ENCODE measurements at regions not wholly inside any gene's neighbourhood (a gene's known extent, or its start where the extent isn't known, plus 50 kb on each side); places are given as distances from the start of the nearest gene placed in this dataset.

GRCh38 chr1:69363236-69363635 lies 204.5 kb upstream of the LRRC7 start:
- Mint-ChIP-seq H3K4me1 (ENCODE audit: low read depth) (no peaks in the 10 kb centered on the region), H3K9me3 (peaks cover 4 to 7% of the 10 kb centered on the region in 2 donors), H3K4me3 (no peak overlapping the region), H3K36me3 (ENCODE audit: insufficient read depth in 2 of 2) (no peaks in the 10 kb centered on the region), H3K27ac (no peak overlapping the region), H3K27me3 (ENCODE audit: low read depth) (no peaks in the 10 kb centered on the region)
- DNase-seq (no peak), ATAC-seq (replicated peaks in 1 of 2) (no peak)

GRCh38 chr1:69373520-69373919 lies 194.2 kb upstream of the LRRC7 start:
- peaks cover 0 to 3% of the 10 kb centered on the region in 2 donors for H3K36me3 Mint-ChIP-seq (ENCODE audit: insufficient read depth in 2 of 2)
- ATAC-seq (replicated peaks in 1 of 2) (no peak), DNase-seq (no peak)
- H3K9me3 Mint-ChIP-seq: peaks cover 4 to 11% of the 10 kb centered on the region in 2 donors
- no peaks in the 10 kb centered on the region for H3K4me1 Mint-ChIP-seq (ENCODE audit: low read depth)
- H3K4me3 Mint-ChIP-seq: no peak overlapping the region
- H3K27ac Mint-ChIP-seq: no peak overlapping the region
- no peaks in the 10 kb centered on the region for H3K27me3 Mint-ChIP-seq (ENCODE audit: low read depth)

DNA sequence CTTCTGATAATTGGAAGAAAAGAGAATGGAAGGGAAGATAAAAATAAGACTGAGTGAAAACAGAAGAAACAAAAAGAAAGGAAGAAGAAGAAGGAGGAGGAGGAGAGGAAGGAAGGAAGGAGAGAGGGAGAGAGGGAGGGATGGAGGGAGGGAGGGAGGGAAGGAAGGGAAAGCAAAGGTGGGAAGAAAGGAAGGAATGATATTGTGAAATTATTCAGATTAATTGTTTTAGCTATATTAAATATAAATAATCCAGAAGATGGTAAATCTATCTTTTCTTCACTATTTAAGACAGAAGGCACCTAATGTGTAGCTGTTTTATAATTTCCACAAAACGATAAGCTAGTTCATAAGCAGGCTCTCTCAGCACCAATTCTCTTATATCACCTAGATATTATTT lies 191.3 kb upstream of the LRRC7 start:
- no peaks in the 10 kb centered on the region for H3K4me1 Mint-ChIP-seq (ENCODE audit: low read depth)
- H3K27me3 Mint-ChIP-seq (ENCODE audit: low read depth): no peaks in the 10 kb centered on the region
- H3K9me3 Mint-ChIP-seq: peaks cover 4 to 6% of the 10 kb centered on the region in 2 donors
- no peak overlapping the region for H3K4me3 Mint-ChIP-seq
- ATAC-seq (replicated peaks in 1 of 2) (no peak), DNase-seq (no peak)
- H3K27ac Mint-ChIP-seq: no peak overlapping the region
- peaks cover 0 to 1% of the 10 kb centered on the region in 2 donors for H3K36me3 Mint-ChIP-seq (ENCODE audit: insufficient read depth in 2 of 2)

DNA sequence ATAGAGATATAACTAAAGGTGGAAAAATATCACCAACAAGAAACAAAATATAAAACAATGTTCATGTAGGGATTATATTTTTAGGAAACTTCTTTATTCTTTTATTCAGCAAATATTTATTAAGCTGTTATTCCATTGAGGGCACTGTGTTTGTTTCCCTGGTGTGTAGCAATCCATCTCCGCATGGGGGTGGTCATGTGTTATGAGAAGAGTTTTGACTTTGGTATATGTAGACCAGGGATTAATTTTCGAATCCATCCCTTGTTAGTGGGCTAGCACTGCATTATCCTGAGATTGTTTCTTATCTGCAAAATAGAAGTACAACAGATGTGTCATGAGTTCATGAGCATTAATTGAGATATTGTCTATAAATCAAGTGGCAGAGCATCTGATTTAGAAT lies 190.2 kb upstream of the LRRC7 start:
- Mint-ChIP-seq H3K27me3 (ENCODE audit: low read depth) (no peaks in the 10 kb centered on the region), H3K4me3 (no peak overlapping the region), H3K36me3 (ENCODE audit: insufficient read depth in 2 of 2) (peaks cover 0 to 1% of the 10 kb centered on the region in 2 donors), H3K4me1 (ENCODE audit: low read depth) (no peaks in the 10 kb centered on the region), H3K27ac (no peak overlapping the region), H3K9me3 (peaks cover 6 to 7% of the 10 kb centered on the region in 2 donors)
- ATAC-seq (replicated peaks in 1 of 2) (no peak), DNase-seq (no peak)

DNA sequence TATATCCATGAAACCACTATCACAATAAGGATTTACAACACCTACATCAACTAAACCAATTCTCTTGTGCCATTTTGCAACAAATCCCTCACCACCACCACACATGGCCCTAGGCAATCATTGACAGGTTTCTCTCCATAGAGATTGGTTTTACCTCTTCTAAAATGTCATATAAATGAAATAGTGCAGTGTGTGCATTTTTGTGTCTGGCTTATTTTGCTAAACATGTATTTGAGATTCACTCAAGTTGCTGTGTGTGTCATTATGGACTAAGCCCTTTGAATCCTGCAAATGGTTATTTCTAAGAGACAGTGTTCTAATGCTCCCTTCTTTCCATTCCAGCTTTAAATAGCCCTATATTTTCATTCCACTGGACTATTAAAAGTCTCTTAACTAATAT lies 179.7 kb upstream of the LRRC7 start:
- Mint-ChIP-seq H3K27me3 (ENCODE audit: low read depth) (no peaks in the 10 kb centered on the region), H3K4me3 (no peak overlapping the region), H3K9me3 (peaks cover 4 to 17% of the 10 kb centered on the region in 2 donors), H3K27ac (no peak overlapping the region), H3K4me1 (ENCODE audit: low read depth) (no peaks in the 10 kb centered on the region), H3K36me3 (ENCODE audit: insufficient read depth in 2 of 2) (peaks cover 0 to under 1% of the 10 kb centered on the region in 2 donors)
- ATAC-seq (replicated peaks in 1 of 2): no peak
- no peak for DNase-seq

DNA sequence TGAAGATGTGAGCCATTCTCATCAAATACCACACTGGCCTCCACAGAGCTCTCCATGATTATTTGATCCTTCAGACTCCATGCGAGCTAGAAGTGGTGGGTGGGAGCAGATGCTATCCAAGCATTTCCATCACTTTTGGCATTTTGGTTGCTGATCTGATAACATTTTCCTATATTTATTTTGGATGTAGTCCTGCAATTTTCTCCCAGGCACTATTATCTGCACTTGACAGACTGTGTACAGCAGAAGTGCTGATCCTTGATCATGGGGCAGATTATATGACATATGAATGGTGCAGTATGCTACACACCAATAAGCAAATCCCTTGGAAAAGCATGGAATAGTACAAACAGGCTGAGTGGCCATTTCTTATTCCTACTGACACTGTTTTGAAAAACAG lies 167.6 kb upstream of the LRRC7 start:
- H3K4me3 Mint-ChIP-seq: no peak overlapping the region
- H3K27me3 Mint-ChIP-seq (ENCODE audit: low read depth): no peaks in the 10 kb centered on the region
- no peaks in the 10 kb centered on the region for H3K4me1 Mint-ChIP-seq (ENCODE audit: low read depth)
- ATAC-seq (replicated peaks in 1 of 2): no peak
- no peak for DNase-seq
- peaks cover 7 to 11% of the 10 kb centered on the region in 2 donors for H3K9me3 Mint-ChIP-seq
- H3K36me3 Mint-ChIP-seq (ENCODE audit: insufficient read depth in 2 of 2): no peaks in the 10 kb centered on the region
- no peak overlapping the region for H3K27ac Mint-ChIP-seq

GRCh38 chr1:69401879-69402278 lies 165.8 kb upstream of the LRRC7 start:
- ATAC-seq (replicated peaks in 1 of 2) (no peak), DNase-seq (no peak)
- Mint-ChIP-seq H3K27ac (no peak overlapping the region), H3K27me3 (ENCODE audit: low read depth) (no peaks in the 10 kb centered on the region), H3K9me3 (peaks cover 7 to 13% of the 10 kb centered on the region in 2 donors), H3K4me1 (ENCODE audit: low read depth) (no peaks in the 10 kb centered on the region), H3K4me3 (no peak overlapping the region), H3K36me3 (ENCODE audit: insufficient read depth in 2 of 2) (no peaks in the 10 kb centered on the region)

DNA sequence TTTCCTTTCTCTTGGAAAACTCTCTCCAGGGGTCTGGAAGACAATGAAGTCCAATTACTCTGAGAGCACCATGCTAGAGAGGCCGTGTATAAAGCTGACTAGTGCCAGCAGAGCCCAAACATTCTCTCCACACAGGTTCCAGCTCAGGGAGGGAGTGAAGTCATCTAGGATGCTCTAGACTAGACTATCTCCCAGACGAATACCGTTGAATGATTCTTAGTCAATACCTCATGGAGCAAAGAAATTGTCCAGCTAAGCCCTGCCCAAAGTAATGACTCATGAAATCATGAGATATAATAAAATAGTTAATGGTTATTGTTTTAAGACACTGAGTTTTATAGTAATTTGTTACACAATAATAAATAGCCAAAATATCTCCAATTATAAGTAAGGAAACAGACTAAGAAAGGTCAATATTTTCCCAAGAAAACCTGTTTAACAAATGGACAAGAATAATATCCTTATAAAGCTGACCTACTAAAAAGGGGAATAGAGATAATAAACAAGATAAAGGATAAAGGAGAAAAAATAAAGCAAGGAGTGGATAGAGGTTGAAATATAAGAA lies 163.9 kb upstream of the LRRC7 start:
- no peaks in the 10 kb centered on the region for H3K36me3 Mint-ChIP-seq (ENCODE audit: insufficient read depth in 2 of 2)
- no peak for DNase-seq
- peaks cover 8 to 9% of the 10 kb centered on the region in 2 donors for H3K9me3 Mint-ChIP-seq
- H3K27ac Mint-ChIP-seq: no peak overlapping the region
- no peaks in the 10 kb centered on the region for H3K4me1 Mint-ChIP-seq (ENCODE audit: low read depth)
- no peak overlapping the region for H3K4me3 Mint-ChIP-seq
- H3K27me3 Mint-ChIP-seq (ENCODE audit: low read depth): no peaks in the 10 kb centered on the region
- ATAC-seq (replicated peaks in 1 of 2): no peak

- DNase-seq (no peak), ATAC-seq (replicated peaks in 1 of 2) (no peak)
- Mint-ChIP-seq H3K4me1 (ENCODE audit: low read depth) (no peaks in the 10 kb centered on the region), H3K36me3 (ENCODE audit: insufficient read depth in 2 of 2) (no peaks in the 10 kb centered on the region), H3K27me3 (ENCODE audit: low read depth) (no peaks in the 10 kb centered on the region), H3K9me3 (peaks cover 8 to 9% of the 10 kb centered on the region in 2 donors), H3K4me3 (no peak overlapping the region), H3K27ac (no peak overlapping the region)
Measured at GRCh38 chr1:69404486-69404885, 163.2 kb upstream of the LRRC7 start.

GRCh38 chr1:69406244-69406643 lies 161.5 kb upstream of the LRRC7 start:
- H3K9me3 Mint-ChIP-seq: peaks cover 8 to 9% of the 10 kb centered on the region in 2 donors
- H3K36me3 Mint-ChIP-seq (ENCODE audit: insufficient read depth in 2 of 2): no peaks in the 10 kb centered on the region
- DNase-seq (no peak), ATAC-seq (replicated peaks in 1 of 2) (no peak)
- no peak overlapping the region for H3K4me3 Mint-ChIP-seq
- H3K4me1 Mint-ChIP-seq (ENCODE audit: low read depth): no peaks in the 10 kb centered on the region
- H3K27me3 Mint-ChIP-seq (ENCODE audit: low read depth): no peaks in the 10 kb centered on the region
- no peak overlapping the region for H3K27ac Mint-ChIP-seq

- Mint-ChIP-seq H3K9me3 (peaks cover 4 to 7% of the 10 kb centered on the region in 2 donors), H3K4me1 (ENCODE audit: low read depth) (no peaks in the 10 kb centered on the region), H3K27ac (no peak overlapping the region), H3K36me3 (ENCODE audit: insufficient read depth in 2 of 2) (no peaks in the 10 kb centered on the region), H3K4me3 (no peak overlapping the region), H3K27me3 (ENCODE audit: low read depth) (no peaks in the 10 kb centered on the region)
- ATAC-seq (replicated peaks in 1 of 2): no peak
- no peak for DNase-seq
Measured at GRCh38 chr1:69409731-69410456, 157.8 kb upstream of the LRRC7 start.

- H3K4me3 Mint-ChIP-seq: no peak overlapping the region
- DNase-seq: no peak
- H3K36me3 Mint-ChIP-seq (ENCODE audit: insufficient read depth in 2 of 2): no peaks in the 10 kb centered on the region
- no peaks in the 10 kb centered on the region for H3K27me3 Mint-ChIP-seq (ENCODE audit: low read depth)
- no peak for ATAC-seq (replicated peaks in 1 of 2)
- no peak overlapping the region for H3K27ac Mint-ChIP-seq
- H3K4me1 Mint-ChIP-seq (ENCODE audit: low read depth): no peaks in the 10 kb centered on the region
- H3K9me3 Mint-ChIP-seq: peaks cover 5 to 8% of the 10 kb centered on the region in 2 donors
Measured at GRCh38 chr1:69410457-69410850, 157.3 kb upstream of the LRRC7 start.

DNA sequence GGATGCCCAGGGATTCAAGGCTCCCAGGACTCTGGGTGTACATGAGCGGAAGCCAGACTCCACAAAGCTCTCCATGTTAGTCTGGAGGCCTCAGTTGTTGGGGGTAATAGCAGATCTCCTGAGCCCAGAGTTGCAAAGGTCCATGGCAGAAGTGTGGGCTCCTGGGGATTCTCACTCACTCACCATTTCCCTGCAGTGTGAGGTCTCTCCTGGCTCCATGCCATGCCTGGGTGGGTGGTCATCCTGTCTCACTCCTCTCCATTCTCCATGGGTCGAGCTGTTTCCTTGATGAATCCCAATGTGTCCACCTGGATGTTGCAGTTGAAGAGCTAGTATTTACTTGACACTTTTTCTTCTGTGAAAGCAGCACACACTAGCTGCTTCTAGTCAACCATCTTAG lies 156.8 kb upstream of the LRRC7 start:
- no peak overlapping the region for H3K27ac Mint-ChIP-seq
- ATAC-seq (replicated peaks in 1 of 2) (no peak), DNase-seq (no peak)
- no peak overlapping the region for H3K4me3 Mint-ChIP-seq
- H3K9me3 Mint-ChIP-seq: peaks cover 6 to 9% of the 10 kb centered on the region in 2 donors
- no peaks in the 10 kb centered on the region for H3K27me3 Mint-ChIP-seq (ENCODE audit: low read depth)
- no peaks in the 10 kb centered on the region for H3K4me1 Mint-ChIP-seq (ENCODE audit: low read depth)
- H3K36me3 Mint-ChIP-seq (ENCODE audit: insufficient read depth in 2 of 2): no peaks in the 10 kb centered on the region

- Mint-ChIP-seq H3K27me3 (ENCODE audit: low read depth) (no peaks in the 10 kb centered on the region), H3K36me3 (ENCODE audit: insufficient read depth in 2 of 2) (no peaks in the 10 kb centered on the region), H3K4me3 (no peak overlapping the region), H3K27ac (no peak overlapping the region), H3K9me3 (peaks cover 6 to 10% of the 10 kb centered on the region in 2 donors), H3K4me1 (ENCODE audit: low read depth) (no peaks in the 10 kb centered on the region)
- DNase-seq (no peak), ATAC-seq (replicated peaks in 1 of 2) (no peak)
Measured at GRCh38 chr1:69411617-69412016, 156.1 kb upstream of the LRRC7 start.
